ENCODE measurements at regions not wholly inside any gene's neighbourhood (a gene's known extent, or its start where the extent isn't known, plus 50 kb on each side); places are given as distances from the start of the nearest gene placed in this dataset.

DNA sequence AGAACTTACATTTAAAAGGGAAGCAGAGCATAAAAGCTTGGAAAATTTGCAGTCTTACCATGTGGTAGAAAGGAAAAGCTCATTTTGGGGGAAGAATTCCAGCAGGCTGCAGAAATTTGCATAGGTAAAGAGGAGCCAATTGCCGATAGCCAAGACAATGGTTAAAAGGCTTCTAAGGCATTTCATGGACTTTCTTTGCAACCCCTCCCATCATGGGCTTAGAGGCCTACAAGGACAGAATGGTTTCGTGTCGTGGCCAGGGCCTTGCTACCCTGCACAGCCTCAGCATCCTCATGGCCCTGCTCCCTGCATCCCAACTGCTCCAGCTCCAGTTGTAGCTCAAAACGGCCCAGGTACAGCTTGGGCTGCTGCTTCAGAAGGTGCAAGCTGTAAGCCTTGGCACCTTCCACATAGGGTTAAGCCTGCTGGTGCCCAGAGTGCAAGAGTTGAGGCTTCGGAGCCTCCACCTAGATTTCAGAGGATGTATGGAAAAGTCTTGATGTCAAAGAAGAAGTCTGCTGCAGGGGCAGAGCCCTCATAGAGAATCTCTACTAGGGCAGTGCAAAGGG, 420.3 kb downstream of the PCDH17 start:
- DNase-seq = no peak

DNA sequence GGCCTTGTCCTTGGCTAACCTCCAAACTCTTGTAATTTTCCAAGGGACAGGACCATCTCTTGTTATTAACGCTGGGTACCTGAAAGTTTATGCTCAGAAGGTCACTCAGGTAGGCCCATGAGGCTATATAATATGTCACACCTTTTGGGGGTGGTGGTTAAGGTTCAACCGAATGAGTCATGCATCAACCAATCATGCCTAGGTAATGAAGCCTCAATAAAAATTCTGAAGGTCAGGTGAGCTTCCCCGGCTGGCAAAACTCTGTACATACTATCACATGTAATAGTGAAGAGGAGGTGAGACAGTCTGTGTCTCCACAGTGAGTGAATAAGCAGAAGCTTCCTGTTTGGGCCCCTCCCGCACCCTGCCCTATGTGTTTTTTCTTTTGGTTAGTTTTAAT, 424.9 kb downstream of the PCDH17 start:
- DNase-seq = no peak

DNA sequence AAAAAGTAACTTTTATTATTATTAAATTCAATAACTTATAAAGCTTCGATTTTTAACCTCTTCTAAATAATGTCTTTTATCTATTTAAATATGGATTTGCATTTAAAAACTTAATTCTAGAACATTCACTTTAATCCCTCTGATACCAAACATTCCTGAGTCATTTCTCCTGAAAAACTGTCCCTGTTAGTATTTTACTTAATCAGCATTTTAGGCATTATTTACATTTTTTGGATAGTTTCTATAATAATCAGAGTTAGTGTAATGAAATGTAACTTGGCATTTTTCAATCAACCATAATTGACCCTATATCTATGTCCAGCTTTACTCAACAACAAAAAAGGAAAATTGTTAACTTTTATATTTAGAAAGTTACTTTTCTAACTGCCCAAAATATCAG, 428.1 kb downstream of the PCDH17 start:
- DNase-seq = no peak

GRCh38 chr13:58080806-58081205, 449.3 kb downstream of the PCDH17 start:
- DNase-seq = no peak

DNA sequence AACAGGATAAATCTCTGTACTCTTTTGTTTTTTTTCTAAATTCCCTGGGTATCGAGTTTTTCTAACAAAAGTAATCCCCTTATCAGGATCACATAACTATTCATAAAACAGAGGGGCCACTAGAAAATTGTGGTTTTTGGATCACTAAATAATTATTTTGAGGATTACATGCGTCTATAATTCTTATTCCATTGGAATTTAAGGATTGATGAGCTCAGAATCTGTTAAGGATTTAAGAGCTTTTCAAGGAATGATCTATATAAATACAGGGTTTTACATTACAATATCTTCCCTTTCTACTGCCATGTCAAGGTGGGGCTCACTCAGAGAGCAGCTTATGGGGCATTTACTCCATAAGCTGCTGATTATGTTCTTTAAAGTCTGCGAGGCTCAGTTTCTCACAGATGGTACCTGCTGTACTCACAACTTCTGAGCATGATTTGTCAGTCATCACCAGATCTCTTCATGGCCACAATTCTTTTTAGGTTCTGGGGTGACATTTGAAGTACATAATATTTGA, 449.8 kb downstream of the PCDH17 start:
- DNase-seq = no peak

GRCh38 chr13:58083064-58083463, 451.5 kb downstream of the PCDH17 start:
- no peak for DNase-seq

- DNase-seq = no peak
Measured at GRCh38 chr13:58085274-58085673, 453.7 kb downstream of the PCDH17 start.

DNA sequence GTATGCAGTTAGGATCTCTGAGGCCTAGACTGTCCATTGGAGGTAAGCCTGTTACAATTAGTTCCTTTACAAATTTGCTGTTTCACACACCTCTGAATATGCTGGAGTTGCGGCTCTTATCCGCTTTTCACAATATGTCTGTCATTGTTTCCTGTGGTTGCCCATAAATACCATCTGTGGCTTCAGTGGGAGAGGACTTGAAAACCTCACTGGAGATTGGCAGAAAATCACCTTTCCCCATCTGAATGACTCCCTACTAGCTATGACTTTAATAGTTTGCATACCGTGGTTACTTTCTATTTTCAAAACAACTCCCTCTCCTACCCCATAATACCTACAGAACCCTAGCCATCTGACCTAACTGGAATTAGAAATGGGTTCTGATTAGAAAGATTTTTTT, 454.3 kb downstream of the PCDH17 start:
- DNase-seq = no peak

GRCh38 chr13:58087566-58087965, 456.0 kb downstream of the PCDH17 start:
- no peak for DNase-seq

DNA sequence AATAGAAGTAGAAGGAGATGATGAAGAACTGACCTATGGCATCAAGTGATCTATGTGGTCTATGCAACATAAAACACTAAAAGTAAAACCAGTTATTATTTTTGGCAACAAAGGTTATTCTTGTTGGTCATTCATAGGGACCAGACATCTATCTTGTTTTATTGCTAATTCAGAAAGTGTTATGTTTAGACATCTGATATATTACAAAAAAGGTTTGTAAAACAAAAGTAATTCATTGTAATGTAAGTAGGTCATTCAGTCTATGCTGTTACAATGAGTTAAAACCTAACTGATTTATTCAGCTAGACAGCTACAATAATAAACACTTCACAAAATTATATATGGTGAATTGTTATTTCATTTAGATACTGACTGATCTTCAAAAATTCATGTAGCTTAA, 461.9 kb downstream of the PCDH17 start:
- no peak for DNase-seq

- DNase-seq = no peak
Measured at GRCh38 chr13:58097831-58098230, 466.3 kb downstream of the PCDH17 start.

DNA sequence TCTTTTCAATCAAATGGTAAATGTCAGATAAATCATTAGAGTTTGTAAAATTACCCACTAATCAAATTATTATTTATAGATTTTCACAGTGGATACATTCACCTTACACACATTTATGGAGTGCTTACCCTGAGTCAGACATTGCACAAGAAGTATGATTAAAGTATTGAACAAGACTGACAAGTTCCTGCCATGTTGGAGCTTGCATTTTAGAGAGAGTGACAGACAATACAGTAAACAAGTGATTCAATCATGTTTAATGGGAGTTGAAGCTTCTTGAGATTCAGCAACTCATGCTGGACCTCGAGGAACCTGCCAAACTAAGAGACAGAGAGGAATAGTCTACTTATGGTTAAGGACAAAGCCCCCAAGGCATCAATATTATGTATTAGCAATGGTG, 487.8 kb downstream of the PCDH17 start:
- no peak for DNase-seq

DNA sequence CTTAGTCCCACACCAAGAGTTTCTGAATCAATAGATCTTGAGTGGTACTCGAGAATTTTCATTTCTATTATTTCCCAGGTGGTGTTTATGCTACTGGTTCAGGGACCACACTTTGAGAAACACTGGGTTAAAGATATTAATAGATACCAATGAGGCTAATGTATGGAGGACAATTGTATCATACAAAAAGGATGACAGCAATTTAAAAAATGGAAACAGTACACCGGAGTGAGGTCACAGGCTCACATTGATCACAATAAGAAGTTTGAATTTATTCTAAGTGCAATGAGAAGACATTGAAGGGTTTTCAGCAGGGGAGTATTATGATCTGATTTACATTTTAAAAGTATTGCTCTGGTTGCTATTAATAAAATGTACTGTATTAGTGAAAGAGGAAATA, 488.3 kb downstream of the PCDH17 start:
- DNase-seq = no peak

GRCh38 chr13:58126496-58126895, 495.0 kb downstream of the PCDH17 start:
- no peak for DNase-seq

DNA sequence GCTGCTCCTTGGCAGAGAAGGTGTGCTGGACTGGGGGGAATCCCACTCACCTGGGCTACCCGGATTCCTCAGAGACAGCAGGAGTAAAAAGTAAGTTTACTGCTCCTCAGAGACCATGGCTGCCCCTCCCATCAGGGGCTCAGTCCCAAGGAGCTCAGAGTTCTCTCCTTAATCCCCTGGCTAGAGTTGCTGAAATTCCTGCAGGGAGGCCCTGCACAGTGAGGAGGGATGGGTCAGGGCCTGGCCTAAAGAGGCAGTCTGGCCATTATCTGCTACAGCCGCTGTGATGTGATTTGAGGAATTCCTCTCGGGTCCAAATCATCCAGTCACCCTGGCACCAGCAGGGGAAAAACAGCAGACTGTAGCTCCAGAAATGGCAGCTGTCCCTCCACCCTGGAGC, 502.5 kb downstream of the PCDH17 start:
- DNase-seq = no peak

GRCh38 chr13:58134525-58134924, 503.0 kb downstream of the PCDH17 start:
- no peak for DNase-seq

DNA sequence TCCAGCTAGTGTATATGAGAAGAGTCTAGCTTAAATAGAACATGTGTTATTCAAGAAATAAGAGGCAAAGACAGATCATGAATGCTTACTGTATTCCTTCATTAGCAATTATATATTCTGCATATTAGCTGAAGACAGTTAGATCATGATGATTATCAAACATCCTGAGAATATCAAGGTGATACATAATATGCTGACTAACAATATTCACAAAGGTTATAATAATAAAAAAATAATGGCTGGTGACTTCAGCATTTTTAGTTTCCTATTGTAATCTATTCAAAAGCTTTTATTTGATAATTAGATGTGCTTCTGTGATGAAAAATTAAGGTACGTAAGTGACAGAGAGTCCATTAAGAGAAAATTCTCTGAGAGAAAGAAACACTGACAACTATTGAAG, 511.4 kb downstream of the PCDH17 start:
- DNase-seq = no peak

- no peak for DNase-seq
Measured at GRCh38 chr13:58144616-58145015, 513.1 kb downstream of the PCDH17 start.

- DNase-seq = no peak
Measured at GRCh38 chr13:58151452-58151851, 519.9 kb downstream of the PCDH17 start.

GRCh38 chr13:58160980-58161379, 529.4 kb downstream of the PCDH17 start:
- no peak for DNase-seq

GRCh38 chr13:58165617-58166016, 534.1 kb downstream of the PCDH17 start:
- no peak for DNase-seq

DNA sequence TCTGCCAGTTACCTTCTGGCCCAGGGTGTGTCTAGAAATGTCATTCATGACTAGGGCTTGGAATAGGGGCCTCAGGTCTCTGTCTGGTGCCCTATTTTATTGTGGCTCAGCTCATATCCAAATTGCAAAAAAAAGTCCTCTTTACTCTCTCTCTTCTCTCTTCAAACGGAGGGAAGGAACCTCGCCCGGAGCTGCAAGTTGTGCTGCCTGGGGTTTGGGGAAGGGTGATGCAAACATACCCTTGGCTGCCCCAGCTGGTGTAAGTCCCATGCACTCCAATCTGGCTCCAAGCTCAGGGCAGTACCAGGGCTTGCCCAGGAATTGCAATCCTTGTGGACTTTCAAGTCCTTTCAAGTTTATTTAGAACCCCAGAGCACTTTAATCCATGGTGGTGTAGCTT, 549.6 kb downstream of the PCDH17 start:
- DNase-seq = no peak

DNA sequence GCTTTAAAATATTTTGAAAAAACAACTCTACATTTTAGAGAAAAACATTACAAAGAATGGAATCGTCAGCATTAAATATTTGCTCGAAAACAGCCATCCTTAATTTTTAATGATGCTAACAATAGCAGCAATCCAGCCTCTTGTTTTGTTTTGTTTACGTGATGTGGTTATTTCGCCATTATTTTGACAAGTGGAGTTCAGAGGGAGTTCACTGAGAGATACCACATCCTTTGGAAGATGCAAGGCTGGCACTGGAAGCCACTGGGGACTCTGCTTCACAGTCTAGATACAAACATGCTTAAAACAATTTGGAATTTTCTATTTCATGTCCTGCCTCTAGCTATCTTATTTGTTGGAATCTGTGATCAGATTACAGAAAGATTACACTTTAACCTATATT, 556.3 kb downstream of the PCDH17 start:
- no peak for DNase-seq

- DNase-seq = no peak
Measured at GRCh38 chr13:58190577-58190976, 559.0 kb downstream of the PCDH17 start.

- DNase-seq = no peak
Measured at GRCh38 chr13:58191754-58192153, 560.2 kb downstream of the PCDH17 start.

- DNase-seq = no peak
Measured at GRCh38 chr13:58202099-58202498, 570.6 kb downstream of the PCDH17 start.
